ENCODE measurements at regions not wholly inside any gene's neighbourhood (a gene's known extent, or its start where the extent isn't known, plus 50 kb on each side); places are given as distances from the start of the nearest gene placed in this dataset.

DNA sequence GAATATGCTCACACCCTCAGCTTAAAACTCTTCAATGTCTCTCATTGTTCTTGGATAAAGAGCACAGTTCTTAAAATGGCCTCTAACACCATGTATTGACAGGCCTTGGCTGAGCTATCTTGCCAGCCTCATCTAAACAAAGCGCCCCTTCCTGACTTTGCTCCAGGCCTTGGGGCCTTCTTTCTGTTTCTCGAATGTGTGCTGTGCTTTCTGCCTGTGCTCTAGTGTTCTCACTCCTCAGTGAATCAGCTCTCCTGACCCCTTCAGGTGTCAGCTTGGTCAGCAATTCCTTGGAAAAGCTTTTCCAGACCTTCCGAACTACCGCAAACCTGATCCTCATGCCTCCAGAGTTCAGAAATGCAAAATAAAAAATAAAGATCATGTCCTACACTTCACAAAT is 346.3 kb upstream of the FSTL5 start:
- TF ChIP-seq EZH2phosphoT487 (IDR thresholded peaks at IDR 0.05; ENCODE audit: low read length) = no peak
- TF ChIP-seq, protein P1, sequence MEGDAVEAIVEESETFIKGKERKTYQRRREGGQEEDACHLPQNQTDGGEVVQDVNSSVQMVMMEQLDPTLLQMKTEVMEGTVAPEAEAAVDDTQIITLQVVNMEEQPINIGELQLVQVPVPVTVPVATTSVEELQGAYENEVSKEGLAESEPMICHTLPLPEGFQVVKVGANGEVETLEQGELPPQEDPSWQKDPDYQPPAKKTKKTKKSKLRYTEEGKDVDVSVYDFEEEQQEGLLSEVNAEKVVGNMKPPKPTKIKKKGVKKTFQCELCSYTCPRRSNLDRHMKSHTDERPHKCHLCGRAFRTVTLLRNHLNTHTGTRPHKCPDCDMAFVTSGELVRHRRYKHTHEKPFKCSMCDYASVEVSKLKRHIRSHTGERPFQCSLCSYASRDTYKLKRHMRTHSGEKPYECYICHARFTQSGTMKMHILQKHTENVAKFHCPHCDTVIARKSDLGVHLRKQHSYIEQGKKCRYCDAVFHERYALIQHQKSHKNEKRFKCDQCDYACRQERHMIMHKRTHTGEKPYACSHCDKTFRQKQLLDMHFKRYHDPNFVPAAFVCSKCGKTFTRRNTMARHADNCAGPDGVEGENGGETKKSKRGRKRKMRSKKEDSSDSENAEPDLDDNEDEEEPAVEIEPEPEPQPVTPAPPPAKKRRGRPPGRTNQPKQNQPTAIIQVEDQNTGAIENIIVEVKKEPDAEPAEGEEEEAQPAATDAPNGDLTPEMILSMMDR (IDR thresholded peaks at IDR 0.05; ENCODE audit: low read length) = no peak
